HUES64 (cell line): ENCODE measurements at regions not wholly inside any gene's neighbourhood (a gene's known extent, or its start where the extent isn't known, plus 50 kb on each side); places are given as distances from the start of the nearest gene placed in this dataset.

Experiments used
- H3K27ac ChIP-seq: 2 replicates; pipeline ENCODE4 v1.7.0; 2013; ENCODE audit warnings: low read depth, low read length, inconsistent platforms
- H3K27me3 ChIP-seq: 2 replicates; pipeline ENCODE4 v1.6.1; 2013; ENCODE audit warnings: mild to moderate bottlenecking, low read length; ENCODE audit not compliant: insufficient read depth
- H3K36me3 ChIP-seq: 2 replicates; pipeline ENCODE4 v1.6.1; 2013; ENCODE audit warnings: mild to moderate bottlenecking, low read length; ENCODE audit not compliant: insufficient read depth
- H3K4me1 ChIP-seq: 2 replicates; pipeline ENCODE4 v1.6.1; 2013; ENCODE audit warnings: mild to moderate bottlenecking, low read length, moderate library complexity; ENCODE audit not compliant: insufficient read depth
- H3K4me3 ChIP-seq: 2 replicates; pipeline ENCODE4 v1.5.1; 2013; ENCODE audit warnings: mild to moderate bottlenecking, low read length, moderate library complexity
- H3K9ac ChIP-seq: 2 replicates; pipeline ENCODE4 v1.6.1; 2013; ENCODE audit warnings: mild to moderate bottlenecking, low read depth, low read length
- H3K9me3 ChIP-seq: 2 replicates; pipeline ENCODE4 v1.6.1; 2013; ENCODE audit warnings: low read depth, low read length; ENCODE audit not compliant: insufficient read depth
- WGBS: fragments of 150-250, 120-280 bp; methylation state at CpG from one replicate; pipeline ENCODE4 v1.1.7; 2013; ENCODE audit warnings: missing lambda C conversion rate; 5-methylcytosine and 5-hydroxymethylcytosine counted together

DNA sequence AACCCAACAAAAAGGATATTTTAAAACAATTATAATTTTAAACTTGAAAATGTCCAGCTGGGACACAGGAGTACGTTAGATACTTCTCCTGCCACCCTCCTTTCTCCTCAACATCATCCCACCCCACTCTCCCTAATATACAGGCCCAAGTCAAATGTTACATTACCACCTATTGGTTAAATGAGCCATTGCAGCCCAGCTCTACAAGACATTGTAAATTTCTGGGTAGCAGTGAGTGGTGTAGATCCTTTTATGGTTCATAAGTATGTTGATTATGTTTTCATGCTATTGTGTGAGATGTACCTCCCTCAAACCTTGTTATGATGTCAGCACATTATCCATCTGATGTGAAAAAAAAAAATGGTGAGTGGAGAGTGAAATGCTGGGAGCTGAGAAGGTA is 187.1 kb upstream of the BCOR start:
- Histone ChIP-seq H3K4me1 (no peaks in the 10 kb centered on the region), H3K27ac (no peak overlapping the region), H3K9me3 (0 out of 2 replicates have a peak, but pooled peaks cover 3% of the 10 kb centered on the region), H3K9ac (no peak overlapping the region), H3K36me3 (no peaks in the 10 kb centered on the region), H3K27me3 (no peaks in the 10 kb centered on the region), H3K4me3 (no peak overlapping the region)
- 94% methylated on average over 1 of the region's 1 CpG for WGBS

DNA sequence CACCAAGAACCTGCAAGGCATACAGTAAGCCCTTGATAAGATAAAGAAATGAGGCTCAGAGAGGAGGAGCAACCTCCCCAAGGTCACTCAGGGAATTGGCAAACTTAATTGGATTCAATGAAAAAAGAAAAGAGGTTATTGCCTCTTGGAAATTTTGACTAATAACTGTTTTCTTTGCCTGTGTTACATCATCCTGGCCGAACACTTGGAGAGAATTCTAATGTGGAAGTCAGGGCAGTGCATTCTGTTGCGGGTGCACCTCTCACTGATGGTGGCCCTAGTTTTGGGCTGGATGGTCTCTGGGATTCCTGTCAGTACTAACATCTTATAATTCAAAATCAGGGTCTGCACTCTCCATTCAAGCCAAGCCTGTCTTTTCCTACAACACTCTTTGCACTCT is 186.2 kb upstream of the BCOR start:
- peaks cover 6% of the 10 kb centered on the region; the same call in 1 of the 2 replicates for H3K4me1 ChIP-seq
- no peak overlapping the region for H3K9ac ChIP-seq
- H3K27ac ChIP-seq: no peak overlapping the region
- WGBS: 97% methylated on average over 2 of the region's 2 CpGs
- H3K27me3 ChIP-seq: no peaks in the 10 kb centered on the region
- H3K4me3 ChIP-seq: no peak overlapping the region
- no peaks in the 10 kb centered on the region for H3K36me3 ChIP-seq
- 0 out of 2 replicates have a peak, but pooled peaks cover 3% of the 10 kb centered on the region for H3K9me3 ChIP-seq

DNA sequence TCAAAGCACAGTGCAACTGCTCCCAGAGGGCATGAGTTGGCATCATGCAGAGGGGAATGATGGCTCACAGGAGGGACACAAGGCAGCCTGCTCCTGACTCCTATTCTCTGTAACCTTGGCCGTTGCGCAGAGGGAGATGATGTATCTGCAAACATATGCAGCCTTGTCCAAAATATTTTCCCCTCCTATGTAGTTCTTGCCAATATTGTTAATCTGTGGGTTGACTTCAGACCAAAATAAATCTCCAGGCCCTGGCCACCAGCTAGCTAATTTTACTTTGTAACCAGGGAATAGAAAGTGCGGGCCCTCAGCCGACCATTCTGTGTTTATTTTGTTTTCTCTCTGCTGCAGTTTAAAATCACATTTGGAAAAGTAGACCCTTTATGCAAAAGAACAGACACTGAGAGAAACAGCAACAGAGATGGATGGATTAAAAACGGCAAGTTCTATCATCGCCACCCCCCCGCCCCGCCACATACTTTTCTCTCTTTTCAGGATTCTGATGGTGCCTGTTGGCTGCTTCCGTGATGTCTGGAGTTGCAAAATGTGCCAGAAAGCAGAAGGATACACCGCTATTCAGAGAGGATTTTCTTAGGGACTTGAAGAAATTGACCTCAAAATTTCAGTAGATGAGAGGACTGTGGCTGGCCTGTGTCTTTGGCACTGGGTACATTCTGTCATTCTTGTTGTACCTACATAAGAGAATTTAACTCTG is 185.3 kb upstream of the BCOR start:
- Histone ChIP-seq H3K36me3 (no peaks in the 10 kb centered on the region), H3K27me3 (no peaks in the 10 kb centered on the region), H3K9me3 (0 out of 2 replicates have a peak, but pooled peaks cover 3% of the 10 kb centered on the region), H3K4me3 (no peak overlapping the region), H3K9ac (no peak overlapping the region), H3K4me1 (peaks cover 6% of the 10 kb centered on the region; the same call in 1 of the 2 replicates), H3K27ac (no peak overlapping the region)
- WGBS: 97% methylated on average over 10 of the region's 10 CpGs

DNA sequence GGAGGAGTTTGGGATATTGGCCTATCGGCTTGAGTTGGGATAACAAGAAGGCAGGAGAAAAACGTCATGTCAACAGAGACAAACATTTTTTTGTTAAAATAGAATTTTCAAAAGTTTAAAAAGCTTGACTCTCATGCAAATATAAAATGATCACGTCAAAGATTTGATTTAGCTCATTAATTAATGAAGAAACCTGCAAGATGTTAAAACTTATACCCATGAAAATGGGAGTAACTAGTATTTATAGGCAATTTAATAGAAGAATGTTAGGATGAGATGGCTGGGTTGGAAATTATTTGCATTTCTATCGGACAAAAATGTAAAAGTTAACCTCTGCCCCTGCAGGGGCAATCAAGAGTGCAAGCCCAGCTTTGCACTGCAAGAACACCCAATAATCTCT is 184.6 kb upstream of the BCOR start:
- Histone ChIP-seq H3K9me3 (0 out of 2 replicates have a peak, but pooled peaks cover 3% of the 10 kb centered on the region), H3K27me3 (no peaks in the 10 kb centered on the region), H3K9ac (no peak overlapping the region), H3K4me3 (no peak overlapping the region), H3K36me3 (no peaks in the 10 kb centered on the region), H3K4me1 (peaks cover 6% of the 10 kb centered on the region; the same call in 1 of the 2 replicates), H3K27ac (no peak overlapping the region)
- WGBS: 93% methylated on average over 2 of the region's 4 CpGs

DNA sequence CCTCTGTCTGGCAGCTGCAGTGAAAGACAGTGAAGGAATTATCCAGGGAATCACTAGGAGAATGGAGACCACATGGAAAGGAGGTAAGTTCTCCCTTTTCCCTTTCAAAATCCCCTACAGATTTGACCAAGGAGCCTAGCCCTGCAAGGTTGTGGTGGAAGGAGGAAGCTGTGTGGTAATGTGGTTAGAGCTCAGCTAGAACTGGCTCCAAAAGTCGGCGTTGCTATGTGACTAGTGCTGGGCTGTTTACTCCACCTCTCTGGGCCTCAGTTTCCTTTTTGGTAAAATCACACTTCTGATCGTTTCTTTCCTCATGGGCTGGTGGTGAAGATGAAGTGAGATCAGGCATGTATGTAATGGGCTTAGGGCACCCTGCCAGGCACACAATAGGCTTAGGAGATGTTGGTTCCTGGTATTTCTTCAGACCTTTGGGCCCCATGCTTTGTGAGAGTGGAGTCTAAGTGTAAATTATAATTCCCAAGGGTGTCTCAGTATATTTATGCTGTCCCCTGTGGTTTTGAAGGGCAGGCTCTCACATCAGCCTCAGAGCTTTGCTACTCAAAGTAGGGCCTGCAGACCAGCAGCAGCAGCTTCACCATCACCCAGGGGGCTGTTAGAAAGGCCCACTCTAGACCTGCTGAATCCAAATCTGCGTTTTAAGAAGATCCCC is 183.7 kb upstream of the BCOR start:
- Histone ChIP-seq H3K36me3 (no peaks in the 10 kb centered on the region), H3K9me3 (0 out of 2 replicates have a peak, but pooled peaks cover 3% of the 10 kb centered on the region), H3K27me3 (no peaks in the 10 kb centered on the region), H3K9ac (no peak overlapping the region), H3K27ac (no peak overlapping the region), H3K4me3 (no peak overlapping the region), H3K4me1 (peaks cover 6% of the 10 kb centered on the region; the same call in 1 of the 2 replicates)
- 79% methylated on average over 4 of the region's 4 CpGs for WGBS

DNA sequence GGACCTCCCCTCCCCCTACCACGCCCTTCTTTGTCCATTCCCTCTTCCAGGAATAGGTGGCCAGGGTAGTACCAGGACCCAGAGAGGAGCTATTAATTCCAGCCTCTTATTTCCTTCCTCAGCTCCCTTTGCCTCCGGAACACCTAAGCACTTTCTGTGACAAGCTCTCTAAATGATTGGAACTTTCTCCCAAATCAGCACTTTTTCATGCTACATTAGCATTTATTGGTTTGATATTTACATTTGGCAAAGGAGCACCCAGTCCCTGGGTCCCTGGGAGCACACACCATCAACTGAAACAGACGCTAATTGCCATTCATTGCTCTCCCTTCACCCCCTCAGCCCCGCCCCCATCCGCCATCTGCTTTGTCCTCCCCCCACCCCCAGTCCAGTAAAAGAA is 182.0 kb upstream of the BCOR start:
- WGBS: 65% methylated on average over 3 of the region's 5 CpGs
- no peak overlapping the region for H3K4me3 ChIP-seq
- H3K4me1 ChIP-seq: peaks cover 6% of the 10 kb centered on the region; the same call in 1 of the 2 replicates
- no peaks in the 10 kb centered on the region for H3K9me3 ChIP-seq
- no peak overlapping the region for H3K9ac ChIP-seq
- no peaks in the 10 kb centered on the region for H3K27me3 ChIP-seq
- H3K27ac ChIP-seq: no peak overlapping the region
- H3K36me3 ChIP-seq: no peaks in the 10 kb centered on the region

DNA sequence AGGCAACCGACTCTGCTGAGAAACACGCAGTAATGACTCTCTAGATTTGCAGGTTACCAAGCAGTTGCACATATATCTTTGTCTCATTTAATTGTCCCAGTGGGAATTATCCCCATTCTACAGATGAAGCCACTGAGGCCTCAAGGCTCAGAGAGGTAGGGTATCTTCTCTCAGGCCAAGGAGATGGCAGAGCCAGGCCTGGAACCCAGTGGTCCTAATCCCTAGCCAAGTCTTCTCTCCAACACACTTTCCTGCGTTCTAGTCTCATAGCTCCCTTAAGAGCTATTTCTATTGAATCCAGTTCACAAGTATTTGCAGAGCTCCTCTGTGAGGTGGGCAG is 181.3 kb upstream of the BCOR start:
- no peak overlapping the region for H3K9ac ChIP-seq
- no peaks in the 10 kb centered on the region for H3K36me3 ChIP-seq
- peaks cover 6% of the 10 kb centered on the region; the same call in 1 of the 2 replicates for H3K4me1 ChIP-seq
- no peaks in the 10 kb centered on the region for H3K9me3 ChIP-seq
- WGBS: 87% methylated on average over 3 of the region's 3 CpGs
- H3K27me3 ChIP-seq: no peaks in the 10 kb centered on the region
- no peak overlapping the region for H3K27ac ChIP-seq
- no peak overlapping the region for H3K4me3 ChIP-seq

DNA sequence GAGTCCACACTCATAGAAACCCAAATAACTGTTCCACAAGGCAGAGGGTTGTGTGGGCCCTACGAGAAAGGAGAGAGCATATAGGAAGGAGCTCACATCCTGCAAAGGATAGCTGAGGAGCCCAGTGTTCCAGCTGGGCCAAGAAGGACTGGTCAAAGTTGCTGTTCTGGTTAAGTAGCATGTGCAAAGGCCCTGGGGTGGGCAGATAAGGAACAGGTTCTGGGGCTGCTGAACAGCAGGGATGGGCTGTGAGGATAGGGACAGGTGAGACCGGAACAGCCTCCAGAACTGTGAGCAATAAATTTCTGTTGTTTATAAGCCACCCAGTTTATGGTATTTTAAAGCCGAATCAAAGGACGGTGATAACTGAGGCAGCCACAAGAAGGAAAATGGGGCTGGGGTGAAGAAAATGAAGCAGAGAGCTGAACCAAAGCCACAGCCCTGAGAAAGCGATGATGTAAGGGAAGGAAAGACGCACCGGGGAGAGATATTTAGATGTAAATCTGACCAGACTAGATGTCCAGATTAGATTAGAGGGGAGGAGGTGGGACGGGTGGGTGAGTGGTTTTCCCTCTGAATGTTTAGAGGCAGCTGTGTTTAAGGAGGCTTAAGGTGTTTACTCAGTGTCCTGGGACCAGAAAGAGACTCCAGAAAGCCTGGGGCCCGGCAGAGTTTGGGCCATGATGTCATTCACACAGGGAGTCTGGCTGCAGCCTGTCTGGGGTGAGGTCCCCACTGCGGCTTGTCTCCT is 180.8 kb upstream of the BCOR start:
- peaks cover 6% of the 10 kb centered on the region; the same call in 1 of the 2 replicates for H3K4me1 ChIP-seq
- 84% methylated on average over 10 of the region's 10 CpGs for WGBS
- no peak overlapping the region for H3K4me3 ChIP-seq
- no peak overlapping the region for H3K27ac ChIP-seq
- H3K9me3 ChIP-seq: no peaks in the 10 kb centered on the region
- H3K27me3 ChIP-seq: no peaks in the 10 kb centered on the region
- H3K9ac ChIP-seq: no peak overlapping the region
- no peaks in the 10 kb centered on the region for H3K36me3 ChIP-seq

DNA sequence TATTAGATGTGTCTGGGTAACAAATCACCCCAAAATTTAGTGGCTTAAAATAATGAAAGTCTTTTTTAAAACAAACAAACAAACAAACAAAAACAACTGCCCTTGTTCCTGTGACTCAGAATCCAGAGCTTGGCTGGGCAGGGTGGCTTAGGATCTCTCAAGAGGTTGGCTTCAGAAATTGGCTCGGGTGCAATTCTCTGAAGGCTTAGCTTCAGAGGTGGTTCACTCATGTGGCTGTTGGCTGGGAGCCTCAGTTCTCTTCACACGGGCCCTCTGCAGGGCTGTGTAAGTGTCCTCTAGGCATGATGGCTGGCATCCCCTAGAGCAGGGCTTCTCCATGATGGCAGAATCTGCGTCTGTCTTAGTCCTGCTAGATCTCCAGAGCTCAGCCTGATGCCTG is 179.9 kb upstream of the BCOR start:
- WGBS: 94% methylated on average over 3 of the region's 3 CpGs
- H3K36me3 ChIP-seq: no peaks in the 10 kb centered on the region
- H3K27me3 ChIP-seq: no peaks in the 10 kb centered on the region
- no peak overlapping the region for H3K4me3 ChIP-seq
- H3K27ac ChIP-seq: no peak overlapping the region
- H3K4me1 ChIP-seq: peaks cover 8% of the 10 kb centered on the region; the same call in 1 of the 2 replicates
- no peaks in the 10 kb centered on the region for H3K9me3 ChIP-seq
- H3K9ac ChIP-seq: no peak overlapping the region

DNA sequence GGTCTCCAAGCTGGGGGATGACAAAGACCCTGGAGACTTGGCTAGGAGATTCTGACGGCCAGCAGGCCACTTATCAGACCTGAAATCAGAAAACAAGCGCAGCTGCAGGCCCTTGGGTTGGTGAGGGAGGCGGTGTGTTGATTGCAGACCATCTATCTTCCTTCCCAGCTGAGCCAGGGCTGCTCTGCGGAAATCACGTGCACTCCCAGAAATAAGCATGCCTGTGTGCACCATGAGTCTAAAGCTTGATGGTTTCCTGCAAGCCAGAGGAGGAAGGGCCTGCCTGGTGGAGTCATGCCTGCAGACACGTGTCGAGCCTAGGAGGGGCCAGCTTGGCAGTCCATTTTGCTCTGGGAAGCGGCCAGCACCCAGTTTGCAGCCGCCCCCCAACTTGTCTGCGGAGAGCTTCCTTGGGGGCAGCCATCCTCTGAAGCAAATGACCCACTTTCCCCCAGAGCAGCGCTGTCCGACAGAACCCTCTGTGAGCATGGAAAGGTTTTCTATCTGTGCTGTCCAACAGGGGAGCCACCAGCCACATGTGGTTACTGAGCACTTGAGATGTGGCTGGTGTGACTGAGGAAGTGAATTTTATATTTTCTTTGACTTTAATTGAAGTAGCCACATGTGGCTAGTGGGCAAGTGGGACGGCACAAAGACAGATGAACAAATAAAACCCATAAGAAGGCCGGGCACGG is 175.7 kb upstream of the BCOR start:
- H3K9ac ChIP-seq: no peak overlapping the region
- H3K4me3 ChIP-seq: no peak overlapping the region
- WGBS: 87% methylated on average over 15 of the region's 15 CpGs

More for the DNA sequence above, 175.7 kb upstream of the BCOR start:
- no peaks in the 10 kb centered on the region for H3K27me3 ChIP-seq
- no peaks in the 10 kb centered on the region for H3K36me3 ChIP-seq
- no peaks in the 10 kb centered on the region for H3K9me3 ChIP-seq
- no peak overlapping the region for H3K27ac ChIP-seq
- H3K4me1 ChIP-seq: peaks cover 8% of the 10 kb centered on the region; the same call in 1 of the 2 replicates
